H1 (cell line): ENCODE measurements at regions not wholly inside any gene's neighbourhood (a gene's known extent, or its start where the extent isn't known, plus 50 kb on each side); places are given as distances from the start of the nearest gene placed in this dataset.

Source experiments
- CTCF ChIA-PET: fragments of 300-600 bp; sonication (Branson Sonifier 250); formaldehyde crosslinking; loops from one replicate; lab custom pipeline; 2021; ENCODE audit not compliant: partially characterized antibody; lab: Charles Lee
- POLR2A ChIA-PET: fragments of 300-600 bp; sonication (Branson Sonifier 250); formaldehyde crosslinking; loops from one replicate; lab custom pipeline; 2021; ENCODE audit warnings: inconsistent platforms; ENCODE audit not compliant: partially characterized antibody; lab: Charles Lee
- DNase-seq, 2 experiments: peaks; one replicate each; pipeline versions ENCODE4 v3.0.0 to v3.0.0-alpha.2; 2010 to 2022; ENCODE audit warnings: low spot score in 2 of 2, low read depth in 1 of 2, mixed read lengths in 1 of 2
- FAIRE-seq: peaks from 2 replicates; lab custom pipeline; 2011; peaks lifted over from hg19 to GRCh38; lab: Jason Lieb, UNC
- H2AFZ ChIP-seq: 2 replicates; pipeline ENCODE4 v1.8.1; 2012; ENCODE audit warnings: low read length, inconsistent platforms
- H2AK5ac ChIP-seq: 2 replicates; pipeline ENCODE4 v1.6.1; 2013; ENCODE audit warnings: low read depth, low read length
- H2BK120ac ChIP-seq: replicated peaks from 2 replicates; pipeline ENCODE3; 2013; ENCODE audit warnings: low read depth, low read length, inconsistent platforms
- H2BK12ac ChIP-seq: 2 replicates; pipeline ENCODE4 v1.6.1; 2013; ENCODE audit warnings: low read depth, low read length
- H2BK15ac ChIP-seq: 2 replicates; pipeline ENCODE4 v1.6.1; 2013; ENCODE audit warnings: low read length
- H2BK20ac ChIP-seq: 2 replicates; pipeline ENCODE4 v1.6.1; 2013; ENCODE audit warnings: low read length
- H2BK5ac ChIP-seq: 2 replicates; pipeline ENCODE4 v1.6.1; 2013; ENCODE audit warnings: low read depth, low read length
- H3K14ac ChIP-seq: 2 replicates; pipeline ENCODE4 v1.6.1; 2013; ENCODE audit warnings: inconsistent platforms; ENCODE audit not compliant: insufficient read length
- H3K18ac ChIP-seq: 2 replicates; pipeline ENCODE4 v1.6.1; 2013; ENCODE audit warnings: low read length; ENCODE audit errors: extremely low read depth
- H3K23ac ChIP-seq: 2 replicates; pipeline ENCODE4 v1.6.1; 2013; ENCODE audit warnings: inconsistent platforms; ENCODE audit not compliant: insufficient read length
- H3K23me2 ChIP-seq: 2 replicates; pipeline ENCODE4 v1.6.1; 2013; ENCODE audit warnings: low read depth, low read length
- H3K27ac ChIP-seq: 2 replicates; pipeline ENCODE4 v1.6.1; 2011; ENCODE audit warnings: low read depth, low read length, inconsistent platforms
- H3K27me3 ChIP-seq, 4 experiments: replicated peaks in 1 of 4; 1 replicate in 1 of 4; 2 replicates in 3 of 4; pipeline versions ENCODE4 v1.6.1 to v1.8.1; 2011 to 2013; ENCODE audit warnings: low read length in 3 of 4, mild to moderate bottlenecking in 3 of 4, inconsistent platforms in 2 of 4, mixed read lengths in 2 of 4, moderate library complexity in 1 of 4; ENCODE audit not compliant: control insufficient read depth in 3 of 4, insufficient read depth in 3 of 4; ENCODE audit errors: extremely low read depth in 1 of 4
- H3K36me3 ChIP-seq, 4 experiments: 2 replicates each; pipeline versions ENCODE4 v1.6.1 to v1.8.1; 2011 to 2013; ENCODE audit warnings: mild to moderate bottlenecking in 4 of 4, low read length in 3 of 4, moderate library complexity in 2 of 4, control low read depth in 1 of 4, inconsistent platforms in 1 of 4; ENCODE audit not compliant: insufficient read depth in 4 of 4, control insufficient read depth in 2 of 4
- H3K4ac ChIP-seq: replicated peaks from 2 replicates; pipeline ENCODE3; 2013; ENCODE audit warnings: low read length, low read depth, mixed read lengths, inconsistent platforms; ENCODE audit not compliant: insufficient read length
- H3K4me1 ChIP-seq, 4 experiments: replicated peaks in 1 of 4; 1 replicate in 1 of 4; 2 replicates in 3 of 4; pipeline versions ENCODE4 v1.6.1 to v1.8.1; 2011 to 2013; ENCODE audit warnings: low read length in 3 of 4, inconsistent platforms in 2 of 4, mixed read lengths in 1 of 4; ENCODE audit not compliant: insufficient read depth in 4 of 4, control insufficient read depth in 3 of 4
- H3K4me2 ChIP-seq, 2 experiments: 2 replicates each; pipeline versions ENCODE4 v1.6.1 to v1.8.1; 2011 to 2013; ENCODE audit warnings: low read depth in 2 of 2, low read length in 2 of 2, control low read depth in 1 of 2, inconsistent platforms in 1 of 2, mild to moderate bottlenecking in 1 of 2; ENCODE audit not compliant: insufficient read depth in 1 of 2
- H3K4me3 ChIP-seq, 4 experiments: fragments of 200-600, 300-600 bp in 1 of 4; sonication (generic), shearing (Covaris generic), sonication (Bioruptor Twin) in 1 of 4; 2 replicates each; pipeline versions ENCODE4 v1.5.1 to v1.8.1; 2011 to 2016; ENCODE audit warnings: low read length in 4 of 4, low read depth in 3 of 4, control low read depth in 2 of 4, inconsistent platforms in 2 of 4, mild to moderate bottlenecking in 2 of 4, mixed read lengths in 1 of 4, moderate library complexity in 1 of 4; ENCODE audit not compliant: insufficient read depth in 2 of 4; ENCODE audit errors: extremely low read depth in 1 of 4
- H3K56ac ChIP-seq: replicated peaks from 2 replicates; pipeline ENCODE3; 2013; ENCODE audit warnings: low read depth, mild to moderate bottlenecking, mixed read lengths, low read length, inconsistent platforms; ENCODE audit not compliant: insufficient read length
- H3K79me1 ChIP-seq: 2 replicates; pipeline ENCODE4 v1.6.1; 2013; ENCODE audit warnings: low read depth, low read length, control low read depth
- H3K79me2 ChIP-seq, 2 experiments: 2 replicates each; pipeline versions ENCODE4 v1.6.1 to v1.8.1; 2012 to 2013; ENCODE audit warnings: low read length in 2 of 2, mild to moderate bottlenecking in 2 of 2, inconsistent platforms in 1 of 2; ENCODE audit not compliant: insufficient read depth in 2 of 2, control insufficient read depth in 1 of 2
- H3K9ac ChIP-seq, 4 experiments: replicated peaks in 1 of 4; 1 replicate in 1 of 4; 2 replicates in 3 of 4; pipeline versions ENCODE4 v1.6.1 to v1.8.1; 2011 to 2013; ENCODE audit warnings: low read depth in 3 of 4, low read length in 3 of 4, control low read depth in 2 of 4, mild to moderate bottlenecking in 2 of 4, moderate library complexity in 2 of 4, inconsistent platforms in 1 of 4; ENCODE audit errors: extremely low read depth in 1 of 4
- H3K9me3 ChIP-seq, 2 experiments: 2 replicates each; pipeline versions ENCODE4 v1.6.1 to v1.8.1; 2012 to 2013; ENCODE audit warnings: mild to moderate bottlenecking in 2 of 2, moderate library complexity in 2 of 2, control low read depth in 1 of 2, inconsistent platforms in 1 of 2, low read depth in 1 of 2, low read length in 1 of 2, mixed read lengths in 1 of 2; ENCODE audit not compliant: insufficient read depth in 2 of 2
- H4K20me1 ChIP-seq, 2 experiments: replicated peaks in 1 of 2; 2 replicates each; pipeline versions ENCODE3 to v1.8.1; 2011 to 2013; ENCODE audit warnings: inconsistent platforms in 2 of 2, low read length in 2 of 2, mild to moderate bottlenecking in 1 of 2; ENCODE audit not compliant: insufficient read depth in 2 of 2, control insufficient read depth in 1 of 2
- H4K5ac ChIP-seq: 2 replicates; pipeline ENCODE4 v1.6.1; 2013; ENCODE audit warnings: low read length, low read depth, mixed read lengths, inconsistent platforms; ENCODE audit not compliant: insufficient read length
- H4K8ac ChIP-seq: 2 replicates; pipeline ENCODE4 v1.8.0; 2013; ENCODE audit warnings: mild to moderate bottlenecking, moderate library complexity, low read length, inconsistent platforms; ENCODE audit not compliant: insufficient read depth; ENCODE audit errors: extremely low read depth
- H4K91ac ChIP-seq: replicated peaks from 2 replicates; pipeline ENCODE3; 2013; ENCODE audit warnings: low read length, mixed read lengths, inconsistent platforms; ENCODE audit not compliant: insufficient read length
- ASH2L ChIP-seq: fragments of 200-600, 300-600 bp; sonication (generic); IDR thresholded peaks from one replicate; pipeline ENCODE4 v1.7.1; 2017; ENCODE audit warnings: low read length
- CHD2 ChIP-seq: IDR thresholded peaks from 2 replicates; pipeline ENCODE4 v1.6.1; 2012; ENCODE audit warnings: low read length, improper control_type of control experiment
- CREB1 ChIP-seq: IDR thresholded peaks from 2 replicates; pipeline ENCODE4 v1.6.1; 2012; ENCODE audit warnings: inconsistent platforms
- CTBP2 ChIP-seq: IDR thresholded peaks from 2 replicates; pipeline ENCODE4 v1.7.0; 2011; ENCODE audit warnings: borderline replicate concordance, mild to moderate bottlenecking, moderate library complexity, mixed read lengths, low read length; ENCODE audit not compliant: insufficient read depth, insufficient read length
- EGR1 ChIP-seq: IDR thresholded peaks from 2 replicates; pipeline ENCODE4 v1.6.1; 2011; ENCODE audit warnings: low read depth, low read length, borderline replicate concordance
- JUND ChIP-seq: IDR thresholded peaks from 2 replicates; pipeline ENCODE4 v1.6.1; 2011; ENCODE audit warnings: mild to moderate bottlenecking, improper control_type of control experiment, low read length
- KDM1A ChIP-seq: fragments of 200-600, 300-600 bp; sonication (generic); IDR thresholded peaks from 2 replicates; pipeline ENCODE4 v1.7.1; 2016; ENCODE audit warnings: mild to moderate bottlenecking, low read length, borderline replicate concordance
- KDM4A ChIP-seq: IDR thresholded peaks from one replicate; pipeline ENCODE4 v1.7.1; 2012; ENCODE audit warnings: low read depth, mild to moderate bottlenecking, moderate library complexity, low read length, inconsistent platforms; ENCODE audit not compliant: severe bottlenecking
- MAFK ChIP-seq: IDR thresholded peaks from 2 replicates; pipeline ENCODE4 v1.6.1; 2012; ENCODE audit warnings: low read depth, mild to moderate bottlenecking, improper control_type of control experiment, low read length
- RAD21 ChIP-seq, 2 experiments: IDR thresholded peaks in 1 of 2; conservative IDR thresholded peaks in 1 of 2; 2 replicates each; pipeline ENCODE4 v1.6.1; 2011; ENCODE audit warnings: low read depth in 2 of 2, low read length in 2 of 2, improper control_type of control experiment in 1 of 2, inconsistent platforms in 1 of 2, mild to moderate bottlenecking in 1 of 2, moderate library complexity in 1 of 2
- RBBP5 ChIP-seq: IDR thresholded peaks from 2 replicates; pipeline ENCODE4 v1.7.1; 2012; ENCODE audit warnings: low read depth, mild to moderate bottlenecking, inconsistent platforms, low read length, moderate library complexity, borderline replicate concordance
- SP4 ChIP-seq: IDR thresholded peaks from 2 replicates; pipeline ENCODE4 v1.6.1; 2012; ENCODE audit warnings: low read length, inconsistent platforms
- TAF7 ChIP-seq: optimal IDR thresholded peaks from 2 replicates; pipeline ENCODE3; 2011; ENCODE audit warnings: low read depth, mild to moderate bottlenecking, inconsistent platforms, low read length, moderate library complexity, borderline replicate concordance
- TBP ChIP-seq: IDR thresholded peaks from 2 replicates; pipeline ENCODE4 v1.6.1; 2011; ENCODE audit warnings: low read depth, low read length, improper control_type of control experiment
- YY1 ChIP-seq: IDR thresholded peaks from 2 replicates; pipeline ENCODE4 v1.6.1; 2011; ENCODE audit warnings: low read depth, mild to moderate bottlenecking, low read length
- WGBS, 2 experiments: shearing (Covaris generic) in 1 of 2; methylation state at CpG; one replicate each; pipeline versions ENCODE4 v1.1.6 to v1.1.7; 2013 to 2015; ENCODE audit warnings: low lambda C conversion rate in 2 of 2, mixed read lengths in 2 of 2, inconsistent platforms in 1 of 2, low coverage in 1 of 2, missing lambda C conversion rate in 1 of 2; ENCODE audit not compliant: insufficient replicate concordance in 2 of 2, insufficient coverage in 1 of 2, insufficient read length in 1 of 2; ENCODE audit errors: extremely low coverage in 1 of 2, missing lambda C conversion rate in 1 of 2; 5-methylcytosine and 5-hydroxymethylcytosine counted together
- TF ChIP-seq, protein P1 (sequence below): IDR thresholded peaks from 2 replicates; pipeline ENCODE4 v1.6.1; 2011; ENCODE audit warnings: low read depth, mild to moderate bottlenecking, low read length; ENCODE audit not compliant: insufficient read depth

- Histone ChIP-seq H3K23me2 (no peaks in the 10 kb centered on the region), H3K9me3 (no peaks in the 10 kb centered on the region), H2AFZ (no peak overlapping the region), H3K79me1 (no peaks in the 10 kb centered on the region), H3K18ac (no peak overlapping the region), H3K14ac (no peak overlapping the region), H3K23ac (no peak overlapping the region), H2BK5ac (no peak overlapping the region), H2BK120ac (no peak overlapping the region), H3K4ac (no peak overlapping the region), H4K91ac (no peak overlapping the region), H3K4me3 (no peak overlapping the region), H2BK15ac (no peak overlapping the region), H3K56ac (no peak overlapping the region), H3K27ac (no peak overlapping the region), H2BK20ac (no peak overlapping the region), H2AK5ac (no peak overlapping the region), H2BK12ac (no peak overlapping the region), H3K4me1 (no peaks in the 10 kb centered on the region), H3K27me3 (no peaks in the 10 kb centered on the region), H3K9ac (no peak overlapping the region), H3K79me2 (no peaks in the 10 kb centered on the region), H4K20me1 (no peaks in the 10 kb centered on the region), H3K4me2 (no peak overlapping the region), H4K8ac (no peak overlapping the region), H3K36me3 (no peaks in the 10 kb centered on the region), H4K5ac (no peak overlapping the region)
- ChIA-PET POLR2A (no interaction called here), CTCF (no interaction called here)
- WGBS, 2 experiments, result no CpG with 5 or more reads among the region's 2 CpGs
- FAIRE-seq (no peak), DNase-seq (no peak)
- TF ChIP-seq MAFK, result no peak
- TF ChIP-seq RAD21 (IDR thresholded peaks at IDR 0.05 in 1 of 2, conservative IDR thresholded peaks at IDR 0.05 in 1 of 2; ENCODE audit: low read depth in 2 of 2, low read length in 2 of 2), result no peak
- TF ChIP-seq, protein P1, sequence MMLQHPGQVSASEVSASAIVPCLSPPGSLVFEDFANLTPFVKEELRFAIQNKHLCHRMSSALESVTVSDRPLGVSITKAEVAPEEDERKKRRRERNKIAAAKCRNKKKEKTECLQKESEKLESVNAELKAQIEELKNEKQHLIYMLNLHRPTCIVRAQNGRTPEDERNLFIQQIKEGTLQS, result no peak
- TF ChIP-seq EGR1, result no peak
- no peak for TF ChIP-seq CREB1
- TF ChIP-seq CHD2, result no peak
- TF ChIP-seq KDM4A, result no peak
- TF ChIP-seq KDM1A, result no peak
- TF ChIP-seq CTBP2, result no peak
- no peak for TF ChIP-seq ASH2L
- TF ChIP-seq TAF7, result no peak
- no peak for TF ChIP-seq RBBP5
- no peak for TF ChIP-seq JUND
- no peak for TF ChIP-seq YY1
- no peak for TF ChIP-seq TBP
- no peak for TF ChIP-seq SP4
Observed at GRCh38 chr13:65063753-65064152, 2166.4 kb downstream of the PCDH9 start.
